ENCODE measurements at regions not wholly inside any gene's neighbourhood (a gene's known extent, or its start where the extent isn't known, plus 50 kb on each side); places are given as distances from the start of the nearest gene placed in this dataset.

- Histone ChIP-seq H3K9ac (ENCODE audit: low read length) (no peak overlapping the region), H3K27me3 (ENCODE audit: insufficient read depth, low read length) (no peaks in the 10 kb centered on the region), H3K27ac (ENCODE audit: low read depth, low read length) (no peak overlapping the region), H3K36me3 (ENCODE audit: control insufficient read depth in 1 of 2, insufficient read depth in 2 of 2, low read length in 2 of 2) (no peaks in the 10 kb centered on the region), H3K9me3 (ENCODE audit: control insufficient read depth in 1 of 2, insufficient read depth in 1 of 2, low read depth in 1 of 2, low read length in 2 of 2) (no peaks in the 10 kb centered on the region), H3K4me2 (ENCODE audit: low read length) (peak overlapping the region; percentile 18), H3K79me2 (ENCODE audit: insufficient read depth, low read length) (no peaks in the 10 kb centered on the region), H2AFZ (ENCODE audit: low read depth, low read length, poor library complexity, severe bottlenecking) (no peak overlapping the region), H4K20me1 (ENCODE audit: insufficient read depth) (no peaks in the 10 kb centered on the region), H3K4me1 (ENCODE audit: control insufficient read depth in 1 of 2, insufficient read depth in 2 of 2, low read length in 2 of 2) (peaks cover 3 to 22% of the 10 kb centered on the region in 2 experiments; a peak in 3 of 4 replicates), H3K4me3 (replicated peaks in 1 of 2; ENCODE audit: low read depth in 1 of 2, low read length in 2 of 2) (no peak overlapping the region), H3K9me2 (ENCODE audit: insufficient read depth) (no peaks in the 10 kb centered on the region)
- RAD21 ChIA-PET (ENCODE audit: low non-redundant PET in 1 of 2, low total read pairs in 2 of 2, uncharacterized antibody in 2 of 2, unreplicated experiment in 2 of 2), result no interaction called here
- peak; percentile 77; the same call in 1 of the 2 replicates for ATAC-seq
- TF ChIP-seq SP1 (IDR thresholded peaks at IDR 0.05; ENCODE audit: low read depth) (peak; percentile 45), ZNF274 (IDR thresholded peaks at IDR 0.05; ENCODE audit: low read depth, low read length) (no peak), FOSL1 (IDR thresholded peaks at IDR 0.05; ENCODE audit: low read depth) (peak; percentile 86), JUND (IDR thresholded peaks at IDR 0.05) (peak; percentile 78), REST (IDR thresholded peaks at IDR 0.05; ENCODE audit: low read depth) (no peak), MAX (IDR thresholded peaks at IDR 0.05) (peak; percentile 31; the same call in 1 of the 2 replicates)
- BruUV-seq (replicated peaks), result no TSS peak
- peak; percentile 22 for DNase-seq (ENCODE audit: low read depth, low spot score)
- POLR2A ChIA-PET, result no interaction called here
- CTCF ChIA-PET, result no interaction called here
- intact Hi-C loops (cut with micrococcal nuclease), result no loop called here
These were observed 234.1 kb upstream of the ID2 start for GRCh38 chr2:8447610-8448221.
